ENCODE measurements at regions not wholly inside any gene's neighbourhood (a gene's known extent, or its start where the extent isn't known, plus 50 kb on each side); places are given as distances from the start of the nearest gene placed in this dataset.
A peak's percentile ranks its signal among the peaks of the same experiment; 100 is the strongest.

DNA sequence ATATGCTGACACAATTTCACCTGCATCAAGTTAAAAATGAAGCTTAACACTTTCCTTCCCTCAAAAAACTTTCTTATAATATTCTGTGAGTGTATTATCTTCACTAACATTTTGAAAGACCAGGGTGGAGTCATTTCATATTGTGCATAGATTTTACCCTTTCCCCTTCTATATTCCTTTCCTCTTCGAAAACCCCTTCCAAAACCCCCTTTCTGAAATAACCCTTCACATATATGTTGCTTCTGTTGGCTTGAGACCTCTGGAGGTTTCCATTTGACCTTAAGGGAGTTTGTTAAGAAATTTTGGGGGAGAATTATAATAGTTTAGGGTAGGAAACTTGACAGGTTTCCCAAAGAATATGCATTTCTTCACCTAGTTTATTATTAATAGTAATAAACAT, 489.6 kb upstream of the MIR17HG start:
- H2AFZ ChIP-seq (ENCODE audit: low read depth, low read length) = peak overlapping the region; percentile 44; the same call in 1 of the 2 replicates

DNA sequence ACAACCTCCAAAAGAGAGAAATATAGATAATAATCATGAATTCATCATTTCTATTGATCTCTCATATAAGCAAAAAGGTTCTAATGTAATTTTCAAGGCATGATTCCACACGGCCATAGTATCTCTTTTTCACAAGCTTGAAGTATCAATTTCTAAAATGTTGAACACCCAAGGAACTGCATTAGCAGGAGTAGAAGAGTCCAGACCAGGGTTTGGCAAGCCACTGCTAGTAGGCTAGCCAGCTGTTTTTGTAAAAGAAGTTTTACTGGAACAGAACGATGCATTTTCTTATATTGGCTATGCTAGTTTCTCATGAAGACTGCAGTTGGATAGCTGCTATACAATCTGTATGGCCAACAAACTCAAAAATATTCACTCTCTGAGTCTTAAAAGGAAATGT, 481.5 kb upstream of the MIR17HG start:
- Histone ChIP-seq H3K36me3 (replicated peaks; ENCODE audit: low read depth, low read length) (no peaks in the 10 kb centered on the region), H3K9ac (ENCODE audit: low read length) (no peak overlapping the region), H3K27ac (ENCODE audit: low read length) (no peak overlapping the region), H3K9me3 (ENCODE audit: insufficient read depth, low read length) (no peaks in the 10 kb centered on the region), H3K4me3 (ENCODE audit: low read length) (no peak overlapping the region), H3K4me2 (ENCODE audit: low read length) (no peak overlapping the region), H2AFZ (ENCODE audit: low read depth, low read length) (no peak overlapping the region), H3K27me3 (ENCODE audit: low read depth, low read length) (no peaks in the 10 kb centered on the region), H3K4me1 (ENCODE audit: low read length) (peaks cover 14% of the 10 kb centered on the region), H4K20me1 (ENCODE audit: insufficient read depth, low read length) (no peaks in the 10 kb centered on the region), H3K79me2 (ENCODE audit: low read length) (no peaks in the 10 kb centered on the region)
- TF ChIP-seq, protein P1, sequence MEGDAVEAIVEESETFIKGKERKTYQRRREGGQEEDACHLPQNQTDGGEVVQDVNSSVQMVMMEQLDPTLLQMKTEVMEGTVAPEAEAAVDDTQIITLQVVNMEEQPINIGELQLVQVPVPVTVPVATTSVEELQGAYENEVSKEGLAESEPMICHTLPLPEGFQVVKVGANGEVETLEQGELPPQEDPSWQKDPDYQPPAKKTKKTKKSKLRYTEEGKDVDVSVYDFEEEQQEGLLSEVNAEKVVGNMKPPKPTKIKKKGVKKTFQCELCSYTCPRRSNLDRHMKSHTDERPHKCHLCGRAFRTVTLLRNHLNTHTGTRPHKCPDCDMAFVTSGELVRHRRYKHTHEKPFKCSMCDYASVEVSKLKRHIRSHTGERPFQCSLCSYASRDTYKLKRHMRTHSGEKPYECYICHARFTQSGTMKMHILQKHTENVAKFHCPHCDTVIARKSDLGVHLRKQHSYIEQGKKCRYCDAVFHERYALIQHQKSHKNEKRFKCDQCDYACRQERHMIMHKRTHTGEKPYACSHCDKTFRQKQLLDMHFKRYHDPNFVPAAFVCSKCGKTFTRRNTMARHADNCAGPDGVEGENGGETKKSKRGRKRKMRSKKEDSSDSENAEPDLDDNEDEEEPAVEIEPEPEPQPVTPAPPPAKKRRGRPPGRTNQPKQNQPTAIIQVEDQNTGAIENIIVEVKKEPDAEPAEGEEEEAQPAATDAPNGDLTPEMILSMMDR (IDR thresholded peaks at IDR 0.05; ENCODE audit: low read depth, low read length) = no peak
- TF ChIP-seq EZH2phosphoT487 (IDR thresholded peaks at IDR 0.05; ENCODE audit: low read depth) = no peak

More for the DNA sequence above, 489.6 kb upstream of the MIR17HG start:
- no peak overlapping the region for H3K4me2 ChIP-seq (ENCODE audit: low read length)
- H3K4me3 ChIP-seq (ENCODE audit: low read length) = no peak overlapping the region
- no peaks in the 10 kb centered on the region for H4K20me1 ChIP-seq (ENCODE audit: insufficient read depth, low read length)
- H3K9ac ChIP-seq (ENCODE audit: low read length) = no peak overlapping the region
- TF ChIP-seq, protein P1 (IDR thresholded peaks at IDR 0.05; ENCODE audit: low read depth, low read length) = no peak
- no peak for TF ChIP-seq EZH2phosphoT487 (IDR thresholded peaks at IDR 0.05; ENCODE audit: low read depth)
- H3K4me1 ChIP-seq (ENCODE audit: low read length) = no peaks in the 10 kb centered on the region
- no peaks in the 10 kb centered on the region for H3K36me3 ChIP-seq (replicated peaks; ENCODE audit: low read depth, low read length)
- no peaks in the 10 kb centered on the region for H3K79me2 ChIP-seq (ENCODE audit: low read length)
- no peak overlapping the region for H3K27ac ChIP-seq (ENCODE audit: low read length)
- no peaks in the 10 kb centered on the region for H3K27me3 ChIP-seq (ENCODE audit: low read depth, low read length)
- H3K9me3 ChIP-seq (ENCODE audit: insufficient read depth, low read length) = no peaks in the 10 kb centered on the region

DNA sequence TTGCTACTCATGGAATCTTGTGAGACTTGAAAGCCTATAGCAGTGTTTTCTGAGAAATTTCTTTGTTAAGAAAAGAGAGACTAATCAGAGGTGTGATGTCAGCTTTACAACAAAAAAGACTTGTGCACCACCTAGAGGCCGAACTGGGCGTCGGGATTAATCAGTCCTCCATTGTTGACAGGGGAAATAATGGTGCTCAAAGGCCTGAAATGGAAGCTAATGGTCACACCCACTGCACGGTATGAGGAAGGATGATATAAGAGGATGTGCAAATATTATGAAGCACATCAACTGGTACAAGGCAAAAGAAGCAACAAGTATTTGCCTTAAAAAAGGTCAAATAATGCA, 480.2 kb upstream of the MIR17HG start:
- peak overlapping the region; percentile 23 for H3K4me2 ChIP-seq (ENCODE audit: low read length)

DNA sequence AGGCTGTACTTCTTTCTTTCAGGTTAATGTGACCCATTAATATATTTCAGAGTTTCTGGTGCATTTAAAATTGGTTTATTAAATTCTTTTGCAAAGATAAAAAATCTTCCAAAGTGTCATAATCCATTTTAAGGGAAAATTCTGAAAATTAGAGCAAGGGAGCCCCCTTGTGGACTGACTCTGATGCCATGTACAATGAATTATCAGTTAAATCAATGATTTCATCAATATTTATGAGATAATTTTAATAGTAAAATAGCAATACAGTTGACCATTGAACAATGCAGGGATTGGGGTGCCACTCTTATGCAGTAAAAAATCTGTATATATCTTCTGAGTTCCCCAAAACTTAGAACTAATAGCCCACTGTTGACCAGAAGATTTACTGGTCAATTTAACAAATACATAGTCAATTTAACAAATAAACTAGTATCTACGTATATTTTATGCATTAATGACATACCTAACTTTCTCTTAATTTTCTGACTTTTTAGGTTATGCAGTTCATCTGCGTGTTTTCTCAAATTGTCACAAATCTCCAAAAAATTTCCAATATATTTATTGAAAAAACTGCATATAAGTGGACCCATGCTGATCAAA, 479.1 kb upstream of the MIR17HG start:
- Histone ChIP-seq H3K4me3 (ENCODE audit: low read length) (no peak overlapping the region), H3K27me3 (ENCODE audit: low read depth, low read length) (no peaks in the 10 kb centered on the region), H3K9ac (ENCODE audit: low read length) (no peak overlapping the region)

More for the DNA sequence above, 480.2 kb upstream of the MIR17HG start:
- Histone ChIP-seq H3K36me3 (replicated peaks; ENCODE audit: low read depth, low read length) (no peaks in the 10 kb centered on the region), H2AFZ (ENCODE audit: low read depth, low read length) (no peak overlapping the region; the same call in 1 of the 2 replicates), H3K9me3 (ENCODE audit: insufficient read depth, low read length) (no peaks in the 10 kb centered on the region), H3K9ac (ENCODE audit: low read length) (no peak overlapping the region), H3K4me1 (ENCODE audit: low read length) (peaks cover 14% of the 10 kb centered on the region), H4K20me1 (ENCODE audit: insufficient read depth, low read length) (no peaks in the 10 kb centered on the region), H3K27ac (ENCODE audit: low read length) (no peak overlapping the region), H3K79me2 (ENCODE audit: low read length) (no peaks in the 10 kb centered on the region), H3K27me3 (ENCODE audit: low read depth, low read length) (no peaks in the 10 kb centered on the region), H3K4me3 (ENCODE audit: low read length) (no peak overlapping the region)
- TF ChIP-seq, protein P1 (IDR thresholded peaks at IDR 0.05; ENCODE audit: low read depth, low read length) = peak; percentile 92
- no peak for TF ChIP-seq EZH2phosphoT487 (IDR thresholded peaks at IDR 0.05; ENCODE audit: low read depth)

More for the DNA sequence above, 479.1 kb upstream of the MIR17HG start:
- H4K20me1 ChIP-seq (ENCODE audit: insufficient read depth, low read length) = no peaks in the 10 kb centered on the region
- no peak overlapping the region for H3K27ac ChIP-seq (ENCODE audit: low read length)
- TF ChIP-seq, protein P1 (IDR thresholded peaks at IDR 0.05; ENCODE audit: low read depth, low read length) = peak; percentile 94
- TF ChIP-seq EZH2phosphoT487 (IDR thresholded peaks at IDR 0.05; ENCODE audit: low read depth) = no peak
- no peaks in the 10 kb centered on the region for H3K9me3 ChIP-seq (ENCODE audit: insufficient read depth, low read length)
- no peak overlapping the region for H3K4me2 ChIP-seq (ENCODE audit: low read length)
- no peaks in the 10 kb centered on the region for H3K36me3 ChIP-seq (replicated peaks; ENCODE audit: low read depth, low read length)
- H3K79me2 ChIP-seq (ENCODE audit: low read length) = no peaks in the 10 kb centered on the region
- no peak overlapping the region for H2AFZ ChIP-seq (ENCODE audit: low read depth, low read length)
- H3K4me1 ChIP-seq (ENCODE audit: low read length) = peaks cover 14% of the 10 kb centered on the region

Data from OCI-LY3 (cell line).